WTC11 (cell line): ENCODE measurements at regions not wholly inside any gene's neighbourhood (a gene's known extent, or its start where the extent isn't known, plus 50 kb on each side); places are given as distances from the start of the nearest gene placed in this dataset.

Source experiments
- ATAC-seq: fragments of 200-7000 bp; cut with Tn5 transposase; 2 replicates; pipeline ENCODE4 v1.10.0; 2021; ENCODE audit warnings: mild to moderate bottlenecking, moderate library complexity
- CTCF ChIA-PET: fragments of 300-600 bp; sonication (Branson Sonifier 250); formaldehyde crosslinking; loops from one replicate; lab custom pipeline; 2021; ENCODE audit warnings: antibody characterized with exemption; lab: Charles Lee
- POLR2A ChIA-PET: fragments of 350-600 bp; sonication (Branson Sonifier 250); formaldehyde crosslinking; loops from one replicate; lab custom pipeline; 2021; ENCODE audit warnings: antibody characterized with exemption; lab: Charles Lee
- DNase-seq: peaks from one replicate; pipeline ENCODE4 v3.0.0; 2021; ENCODE audit warnings: low spot score
- H3K27ac Mint-ChIP-seq: 2 replicates; pipeline ENCODE4 v1.8.0; 2021; ENCODE audit warnings: mixed read lengths
- H3K27me3 Mint-ChIP-seq: 2 replicates; pipeline ENCODE4 v1.8.0; 2021; ENCODE audit warnings: low read depth, mild to moderate bottlenecking, moderate library complexity, mixed read lengths
- H3K36me3 Mint-ChIP-seq: 2 replicates; pipeline ENCODE4 v1.8.0; 2021; ENCODE audit warnings: mixed read lengths
- H3K4me1 Mint-ChIP-seq: 2 replicates; pipeline ENCODE4 v1.8.0; 2022; ENCODE audit warnings: mixed read lengths
- H3K4me3 Mint-ChIP-seq: 2 replicates; pipeline ENCODE4 v1.8.0; 2021; ENCODE audit warnings: mild to moderate bottlenecking, moderate library complexity, mixed read lengths
- H3K9me3 Mint-ChIP-seq: 2 replicates; pipeline ENCODE4 v1.8.0; 2021; ENCODE audit warnings: mixed read lengths
- ARID4B ChIP-seq: sonication (generic); formaldehyde crosslinking; IDR thresholded peaks from 2 replicates; pipeline ENCODE4 v1.8.0; 2023; ENCODE audit warnings: missing genetic modification reagents, mild to moderate bottlenecking, borderline replicate concordance
- ATF3 ChIP-seq: sonication (generic); formaldehyde crosslinking; conservative IDR thresholded peaks from 2 replicates; pipeline ENCODE4 v1.8.1; 2022; ENCODE audit warnings: mild to moderate bottlenecking, missing genetic modification reagents
- CBFB ChIP-seq: sonication (generic); formaldehyde crosslinking; IDR thresholded peaks from 2 replicates; pipeline ENCODE4 v1.8.1; 2022; ENCODE audit warnings: mild to moderate bottlenecking, low read depth, missing genetic modification reagents
- CREB1 ChIP-seq: sonication (generic); formaldehyde crosslinking; IDR thresholded peaks from 2 replicates; pipeline ENCODE4 v1.8.0; 2023; ENCODE audit warnings: mild to moderate bottlenecking, missing genetic modification reagents
- CTCF ChIP-seq: fragments of 200-600 bp; IDR thresholded peaks from 2 replicates; pipeline ENCODE4 v1.8.0; 2022; ENCODE audit warnings: antibody characterized with exemption
- E2F4 ChIP-seq: sonication (generic); formaldehyde crosslinking; IDR thresholded peaks from 2 replicates; pipeline ENCODE4 v1.8.1; 2022; ENCODE audit warnings: low read depth, mild to moderate bottlenecking, moderate library complexity, missing genetic modification reagents, borderline replicate concordance
- ETV6 ChIP-seq: sonication (generic); formaldehyde crosslinking; IDR thresholded peaks from 2 replicates; pipeline ENCODE4 v1.8.1; 2022; ENCODE audit warnings: mild to moderate bottlenecking, missing genetic modification reagents
- GTF2I ChIP-seq: fragments of 250-450 bp; sonication (Bioruptor Pico); conservative IDR thresholded peaks from 2 replicates; pipeline ENCODE4 v1.4.0; 2021; ENCODE audit warnings: mild to moderate bottlenecking
- IRF2 ChIP-seq: sonication (generic); formaldehyde crosslinking; IDR thresholded peaks from 2 replicates; pipeline ENCODE4 v1.8.0; 2022; ENCODE audit warnings: low read depth, missing genetic modification reagents, borderline replicate concordance
- NR1H2 ChIP-seq: sonication (generic); formaldehyde crosslinking; IDR thresholded peaks from 2 replicates; pipeline ENCODE4 v1.9.0; 2021; ENCODE audit warnings: mild to moderate bottlenecking, moderate library complexity, missing genetic modification reagents
- PRRX2 ChIP-seq: fragments of 250-450 bp; sonication (Bioruptor Pico); IDR thresholded peaks from 2 replicates; pipeline ENCODE4 v1.8.0; 2021; ENCODE audit warnings: mild to moderate bottlenecking
- RORB ChIP-seq: fragments of 250-450 bp; sonication (Bioruptor Pico); IDR thresholded peaks from 2 replicates; pipeline ENCODE4 v1.9.0; 2021; ENCODE audit warnings: mild to moderate bottlenecking
- SOX15 ChIP-seq: fragments of 250-450 bp; sonication (Bioruptor Pico); IDR thresholded peaks from 2 replicates; pipeline ENCODE4 v1.9.0; 2021; ENCODE audit warnings: mild to moderate bottlenecking
- SP1 ChIP-seq: sonication (generic); formaldehyde crosslinking; conservative IDR thresholded peaks from 2 replicates; pipeline ENCODE4 v1.8.1; 2022; ENCODE audit warnings: missing genetic modification reagents
- STAT6 ChIP-seq: sonication (generic); formaldehyde crosslinking; conservative IDR thresholded peaks from 2 replicates; pipeline ENCODE4 v1.8.1; 2023; ENCODE audit warnings: mild to moderate bottlenecking, low read depth, missing genetic modification reagents, moderate library complexity
- TCF7 ChIP-seq: sonication (generic); formaldehyde crosslinking; IDR thresholded peaks from 2 replicates; pipeline ENCODE4 v1.8.0; 2022; ENCODE audit warnings: mild to moderate bottlenecking, low read depth, missing genetic modification reagents, moderate library complexity
- TEAD1 ChIP-seq: sonication (generic); formaldehyde crosslinking; IDR thresholded peaks from 2 replicates; pipeline ENCODE4 v1.8.0; 2022; ENCODE audit warnings: mild to moderate bottlenecking, missing genetic modification reagents
- ZBTB21 ChIP-seq: sonication (generic); formaldehyde crosslinking; IDR thresholded peaks from 2 replicates; pipeline ENCODE4 v1.8.1; 2023; ENCODE audit warnings: mild to moderate bottlenecking, missing genetic modification reagents, borderline replicate concordance
- ZNF121 ChIP-seq: sonication (generic); formaldehyde crosslinking; IDR thresholded peaks from 2 replicates; pipeline ENCODE4 v1.8.0; 2023; ENCODE audit warnings: missing genetic modification reagents
- ZNF138 ChIP-seq: sonication (generic); formaldehyde crosslinking; conservative IDR thresholded peaks from 2 replicates; pipeline ENCODE4 v1.8.1; 2022; ENCODE audit warnings: mild to moderate bottlenecking, moderate library complexity, missing genetic modification reagents
- ZNF219 ChIP-seq: sonication (generic); formaldehyde crosslinking; IDR thresholded peaks from 2 replicates; pipeline ENCODE4 v1.8.0; 2023; ENCODE audit warnings: missing genetic modification reagents, mild to moderate bottlenecking, borderline replicate concordance
- ZNF317 ChIP-seq: sonication (generic); formaldehyde crosslinking; IDR thresholded peaks from 2 replicates; pipeline ENCODE4 v1.8.1; 2023; ENCODE audit warnings: low read depth, mild to moderate bottlenecking, moderate library complexity, missing genetic modification reagents, borderline replicate concordance
- ZNF396 ChIP-seq: fragments of 250-450 bp; sonication (Bioruptor Pico); IDR thresholded peaks from 2 replicates; pipeline ENCODE4 v1.8.0; 2021; ENCODE audit warnings: mild to moderate bottlenecking, moderate library complexity, borderline replicate concordance

GRCh38 chr4:152162331-152162697 lies 373.6 kb downstream of the FBXW7 start:
- DNase-seq, result no peak
- Mint-ChIP-seq H3K4me1 (peaks cover 30% of the 10 kb centered on the region), H3K36me3 (no peaks in the 10 kb centered on the region), H3K4me3 (no peak overlapping the region), H3K27ac (no peak overlapping the region), H3K9me3 (no peaks in the 10 kb centered on the region), H3K27me3 (no peaks in the 10 kb centered on the region; the same call in 1 of the 2 replicates)
- ChIA-PET POLR2A (no interaction called here), CTCF (interaction anchor here (1.5 kb wide), 1 partner anchor 117 kb away, joined by 3 read pairs; no protein-coding TSS in a partner anchor)
- TF ChIP-seq E2F4 (CRISPR knock-in tag), result no peak
- no peak for TF ChIP-seq ARID4B (CRISPR knock-in tag)
- no peak for TF ChIP-seq RORB
- no peak for TF ChIP-seq IRF2 (CRISPR knock-in tag)
- TF ChIP-seq ZNF317, result no peak
- TF ChIP-seq ETV6 (CRISPR knock-in tag), result no peak
- no peak for TF ChIP-seq NR1H2 (CRISPR knock-in tag)
- no peak for TF ChIP-seq TCF7 (CRISPR knock-in tag)
- TF ChIP-seq TEAD1 (CRISPR knock-in tag), result no peak
- TF ChIP-seq CBFB, result no peak
- ATAC-seq, result no peak

- H3K4me3 Mint-ChIP-seq, result no peak overlapping the region
- ChIA-PET CTCF (no interaction called here), POLR2A (no interaction called here)
- no peaks in the 10 kb centered on the region; the same call in 1 of the 2 replicates for H3K27me3 Mint-ChIP-seq
- no peaks in the 10 kb centered on the region for H3K9me3 Mint-ChIP-seq
- DNase-seq, result no peak
- ATAC-seq, result no peak
- H3K36me3 Mint-ChIP-seq, result no peaks in the 10 kb centered on the region
- H3K4me1 Mint-ChIP-seq, result peaks cover 30% of the 10 kb centered on the region
- no peak overlapping the region for H3K27ac Mint-ChIP-seq
- TF ChIP-seq SOX15 (CRISPR knock-in tag), result no peak
- no peak for TF ChIP-seq ZNF396
- TF ChIP-seq RORB, result no peak
- no peak for TF ChIP-seq SP1 (CRISPR knock-in tag)
- TF ChIP-seq ZNF138 (CRISPR knock-in tag), result no peak
- no peak for TF ChIP-seq GTF2I (CRISPR knock-in tag)
- no peak for TF ChIP-seq PRRX2 (CRISPR knock-in tag)
- no peak for TF ChIP-seq STAT6 (CRISPR knock-in tag)
- TF ChIP-seq ZNF219 (CRISPR knock-in tag), result no peak
- no peak for TF ChIP-seq ATF3
- TF ChIP-seq ETV6 (CRISPR knock-in tag), result no peak
- TF ChIP-seq ZBTB21 (CRISPR knock-in tag), result no peak
- no peak for TF ChIP-seq CTCF
- no peak for TF ChIP-seq ZNF121
- no peak for TF ChIP-seq CREB1
Observed at GRCh38 chr4:152161676-152162330, 374.1 kb downstream of the FBXW7 start.
